Sigmoid colon (tissue), 6 donors: ENCODE measurements at regions not wholly inside any gene's neighbourhood (a gene's known extent, or its start where the extent isn't known, plus 50 kb on each side); places are given as distances from the start of the nearest gene placed in this dataset.

ENCODE experiments used
- DNase-seq: peaks from one replicate; pipeline ENCODE4 v3.0.0-alpha.2; 2019
- H3K27ac ChIP-seq, 4 donors: fragments of 200-600 bp; sonication (generic); one replicate each; pipeline ENCODE4 v1.5.1; 2016 to 2019; ENCODE audit warnings: mild to moderate bottlenecking in 1 of 4
- H3K27me3 ChIP-seq, 3 donors: fragments of 200-600 bp; sonication (generic); one replicate each; pipeline ENCODE4 v1.5.1; 2019; ENCODE audit warnings: mild to moderate bottlenecking in 1 of 3
- H3K36me3 ChIP-seq, 4 donors: fragments of 200-600 bp; sonication (generic); one replicate each; pipeline ENCODE4 v1.5.1; 2016 to 2019
- H3K4me1 ChIP-seq, 4 donors: fragments of 200-600 bp; sonication (generic); one replicate each; pipeline ENCODE4 v1.5.1; 2017 to 2019
- H3K4me3 ChIP-seq, 4 donors: fragments of 200-600 bp; sonication (generic); one replicate each; pipeline ENCODE4 v1.5.1; 2017 to 2019; ENCODE audit warnings: mild to moderate bottlenecking in 2 of 4, moderate library complexity in 1 of 4
- H3K9me3 ChIP-seq, 4 donors: fragments of 200-600 bp in 3 of 4; sonication (generic) in 3 of 4; one replicate each; pipeline versions ENCODE4 v1.5.1 to v1.6.1; 2013 to 2019
- CTCF ChIP-seq, 4 experiments: fragments of 450-650 bp in 3 of 4; fragments of 200-600 bp in 1 of 4; IDR thresholded peaks; one replicate each; pipeline ENCODE4 v1.5.1; 2016 to 2019; ENCODE audit warnings: antibody characterized with exemption in 4 of 4, mild to moderate bottlenecking in 3 of 4, moderate library complexity in 2 of 4
- EP300 ChIP-seq, 4 donors: sonication (generic); formaldehyde crosslinking; IDR thresholded peaks; one replicate each; pipeline ENCODE4 v1.6.1; 2017; ENCODE audit warnings: antibody characterized with exemption in 4 of 4
- POLR2A ChIP-seq, 2 donors: fragments of 450-650 bp; IDR thresholded peaks; one replicate each; pipeline ENCODE4 v1.6.1; 2016; ENCODE audit warnings: antibody characterized with exemption in 2 of 2, mild to moderate bottlenecking in 2 of 2, moderate library complexity in 2 of 2
- POLR2AphosphoS5 ChIP-seq, 4 donors: sonication (generic); formaldehyde crosslinking; IDR thresholded peaks; one replicate each; pipeline ENCODE4 v1.6.1; 2017; ENCODE audit warnings: antibody characterized with exemption in 4 of 4
- WGBS, 2 donors: extraction: QIAGEN DNeasy Blood & Tissue Kit; methylation state at CpG; one replicate each; pipeline ENCODE4 v1.1.7; 2013; 5-methylcytosine and 5-hydroxymethylcytosine counted together
- intact Hi-C: fragments of 100-400 bp; cut with DNase I; formaldehyde crosslinking; loops from one replicate; pipeline ENCODE4 v1.15.1; 2023
- donor health status: healthy with polysubstance abuse.
- donor health status: healthy.

GRCh38 chr11:128334311-128335044 is 252.9 kb downstream of the ETS1 start:
- Histone ChIP-seq H3K9me3 (no peaks in the 10 kb centered on the region), H3K27me3 (no peaks in the 10 kb centered on the region), H3K4me3 (no peak overlapping the region), H3K27ac (peak overlapping the region in 1 of 4 donors; percentile 39), H3K4me1 (no peaks in the 10 kb centered on the region), H3K36me3 (no peaks in the 10 kb centered on the region)
- peak; percentile 74 for DNase-seq
- intact Hi-C loops, result no loop called here
- WGBS, 2 donors, result 75 to 79% methylated on average over 12 of the region's 12 CpGs
- TF ChIP-seq POLR2AphosphoS5 (IDR thresholded peaks at IDR 0.05) (peak in 1 of 4 donors; percentile 25), CTCF (IDR thresholded peaks at IDR 0.05) (no peak)

GRCh38 chr11:128331317-128331716 is 256.0 kb downstream of the ETS1 start:
- no peaks in the 10 kb centered on the region for H3K36me3 ChIP-seq
- WGBS, 2 donors, result 61 to 88% methylated on average over 3 of the region's 3 CpGs
- no peak overlapping the region for H3K27ac ChIP-seq

GRCh38 chr11:128330203-128330602 is 257.2 kb downstream of the ETS1 start:
- H3K36me3 ChIP-seq, result no peaks in the 10 kb centered on the region
- H3K4me1 ChIP-seq, result no peaks in the 10 kb centered on the region
- no peak overlapping the region for H3K4me3 ChIP-seq
- intact Hi-C loops, result no loop called here
- peak overlapping the region in 1 of 4 donors; percentile 17 for H3K27ac ChIP-seq
- WGBS, 2 donors, result 90 to 95% methylated on average over 2 of the region's 2 CpGs
- TF ChIP-seq CTCF (IDR thresholded peaks at IDR 0.05) (no peak), POLR2A (IDR thresholded peaks at IDR 0.05) (no peak), EP300 (IDR thresholded peaks at IDR 0.05) (no peak), POLR2AphosphoS5 (IDR thresholded peaks at IDR 0.05) (no peak)
- no peaks in the 10 kb centered on the region for H3K9me3 ChIP-seq
- no peaks in the 10 kb centered on the region for H3K27me3 ChIP-seq
- no peak for DNase-seq

More at GRCh38 chr11:128331317-128331716, 256.0 kb downstream of the ETS1 start:
- H3K4me1 ChIP-seq, result no peaks in the 10 kb centered on the region
- DNase-seq, result no peak
- intact Hi-C loops, result no loop called here
- no peaks in the 10 kb centered on the region for H3K9me3 ChIP-seq
- H3K4me3 ChIP-seq, result no peak overlapping the region
- TF ChIP-seq EP300 (IDR thresholded peaks at IDR 0.05) (no peak), POLR2AphosphoS5 (IDR thresholded peaks at IDR 0.05) (no peak), POLR2A (IDR thresholded peaks at IDR 0.05) (no peak), CTCF (IDR thresholded peaks at IDR 0.05) (no peak)
- no peaks in the 10 kb centered on the region for H3K27me3 ChIP-seq

GRCh38 chr11:128328955-128329551 is 258.3 kb downstream of the ETS1 start:
- no peaks in the 10 kb centered on the region for H3K27me3 ChIP-seq
- TF ChIP-seq POLR2A (IDR thresholded peaks at IDR 0.05) (no peak), POLR2AphosphoS5 (IDR thresholded peaks at IDR 0.05) (peak in 1 of 4 donors; percentile 34), EP300 (IDR thresholded peaks at IDR 0.05) (peak in 1 of 4 donors; percentile 63)

GRCh38 chr11:128327274-128327673 is 260.1 kb downstream of the ETS1 start:
- WGBS, 2 donors, result 89 to 96% methylated on average over 4 of the region's 4 CpGs
- Histone ChIP-seq H3K4me3 (no peak overlapping the region), H3K36me3 (no peaks in the 10 kb centered on the region), H3K27ac (no peak overlapping the region), H3K27me3 (no peaks in the 10 kb centered on the region), H3K4me1 (no peaks in the 10 kb centered on the region), H3K9me3 (no peaks in the 10 kb centered on the region)
- intact Hi-C loops, result no loop called here
- TF ChIP-seq EP300 (IDR thresholded peaks at IDR 0.05) (no peak), CTCF (IDR thresholded peaks at IDR 0.05) (no peak), POLR2AphosphoS5 (IDR thresholded peaks at IDR 0.05) (no peak), POLR2A (IDR thresholded peaks at IDR 0.05) (no peak)
- no peak for DNase-seq

More at GRCh38 chr11:128328955-128329551, 258.3 kb downstream of the ETS1 start:
- intact Hi-C loops, result no loop called here
- WGBS, 2 donors, result 56 to 83% methylated on average over 9 of the region's 9 CpGs
- Histone ChIP-seq H3K9me3 (no peaks in the 10 kb centered on the region), H3K27ac (peak overlapping the region in 1 of 4 donors; percentile 41), H3K4me3 (no peak overlapping the region), H3K4me1 (no peaks in the 10 kb centered on the region), H3K36me3 (no peaks in the 10 kb centered on the region)
- DNase-seq, result no peak
